ENCODE measurements at regions not wholly inside any gene's neighbourhood (a gene's known extent, or its start where the extent isn't known, plus 50 kb on each side); places are given as distances from the start of the nearest gene placed in this dataset.

DNA sequence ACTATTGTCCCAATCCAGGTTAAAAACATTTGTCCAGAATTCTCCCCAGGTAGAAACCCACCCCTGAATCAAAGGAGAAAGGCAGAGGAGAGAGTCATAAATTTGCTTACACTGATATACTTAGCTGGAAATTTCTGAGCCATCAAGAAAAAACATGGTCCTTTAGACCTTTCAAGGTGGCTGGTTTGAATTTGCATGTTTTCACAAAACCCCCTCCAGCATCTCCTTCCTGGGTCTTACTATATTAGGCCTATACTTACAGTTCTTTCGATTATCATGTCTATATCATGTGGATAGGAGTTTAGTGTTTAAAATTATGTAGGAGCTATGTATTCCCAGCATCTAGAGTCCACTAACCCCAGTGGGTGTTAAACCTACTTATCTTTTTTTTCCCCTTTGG lies 178.2 kb downstream of the PLPP3 start:
- TF ChIP-seq, protein P1, sequence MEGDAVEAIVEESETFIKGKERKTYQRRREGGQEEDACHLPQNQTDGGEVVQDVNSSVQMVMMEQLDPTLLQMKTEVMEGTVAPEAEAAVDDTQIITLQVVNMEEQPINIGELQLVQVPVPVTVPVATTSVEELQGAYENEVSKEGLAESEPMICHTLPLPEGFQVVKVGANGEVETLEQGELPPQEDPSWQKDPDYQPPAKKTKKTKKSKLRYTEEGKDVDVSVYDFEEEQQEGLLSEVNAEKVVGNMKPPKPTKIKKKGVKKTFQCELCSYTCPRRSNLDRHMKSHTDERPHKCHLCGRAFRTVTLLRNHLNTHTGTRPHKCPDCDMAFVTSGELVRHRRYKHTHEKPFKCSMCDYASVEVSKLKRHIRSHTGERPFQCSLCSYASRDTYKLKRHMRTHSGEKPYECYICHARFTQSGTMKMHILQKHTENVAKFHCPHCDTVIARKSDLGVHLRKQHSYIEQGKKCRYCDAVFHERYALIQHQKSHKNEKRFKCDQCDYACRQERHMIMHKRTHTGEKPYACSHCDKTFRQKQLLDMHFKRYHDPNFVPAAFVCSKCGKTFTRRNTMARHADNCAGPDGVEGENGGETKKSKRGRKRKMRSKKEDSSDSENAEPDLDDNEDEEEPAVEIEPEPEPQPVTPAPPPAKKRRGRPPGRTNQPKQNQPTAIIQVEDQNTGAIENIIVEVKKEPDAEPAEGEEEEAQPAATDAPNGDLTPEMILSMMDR (IDR thresholded peaks at IDR 0.05) = no peak
- TF ChIP-seq POLR2A (IDR thresholded peaks at IDR 0.05) = no peak
